Liver (tissue), 8 donors: ENCODE measurements at regions not wholly inside any gene's neighbourhood (a gene's known extent, or its start where the extent isn't known, plus 50 kb on each side); places are given as distances from the start of the nearest gene placed in this dataset.

Experiments
- DNase-seq: peaks from one replicate; pipeline ENCODE4 v3.0.0-alpha.2; 2017; ENCODE audit warnings: low spot score
- H3K27ac ChIP-seq, 2 donors: one replicate each; pipeline ENCODE4 v1.7.0; 2013; ENCODE audit warnings: inconsistent platforms in 2 of 2, low read length in 2 of 2, control low read depth in 1 of 2, low read depth in 1 of 2, mild to moderate bottlenecking in 1 of 2
- H3K27me3 ChIP-seq, 4 donors: one replicate each; pipeline versions ENCODE4 v1.6.1 to v1.7.0; 2013; ENCODE audit warnings: low read length in 3 of 4, inconsistent platforms in 1 of 4, mild to moderate bottlenecking in 1 of 4, moderate library complexity in 1 of 4; ENCODE audit not compliant: control insufficient read depth in 4 of 4, insufficient read depth in 4 of 4
- H3K36me3 ChIP-seq, 4 donors: one replicate each; pipeline versions ENCODE4 v1.6.1 to v1.7.0; 2013; ENCODE audit warnings: low read length in 3 of 4, mild to moderate bottlenecking in 3 of 4, low read depth in 1 of 4, moderate library complexity in 1 of 4; ENCODE audit not compliant: control insufficient read depth in 4 of 4, insufficient read depth in 3 of 4
- H3K4me1 ChIP-seq, 4 donors: one replicate each; pipeline versions ENCODE4 v1.6.1 to v1.7.0; 2013; ENCODE audit warnings: low read length in 3 of 4, mild to moderate bottlenecking in 3 of 4, moderate library complexity in 1 of 4; ENCODE audit not compliant: control insufficient read depth in 4 of 4, insufficient read depth in 4 of 4
- H3K4me3 ChIP-seq, 3 donors: one replicate each; pipeline versions ENCODE4 v1.6.1 to v1.7.0; 2013; ENCODE audit warnings: low read length in 3 of 3, control low read depth in 1 of 3, low read depth in 1 of 3, mild to moderate bottlenecking in 1 of 3
- H3K9ac ChIP-seq, 2 donors: one replicate each; pipeline ENCODE4 v1.7.0; 2013; ENCODE audit warnings: low read length in 2 of 2, mild to moderate bottlenecking in 2 of 2, moderate library complexity in 2 of 2, control low read depth in 1 of 2, low read depth in 1 of 2
- H3K9me3 ChIP-seq, 4 donors: one replicate each; pipeline versions ENCODE4 v1.6.1 to v1.7.0; 2013; ENCODE audit warnings: low read length in 3 of 4; ENCODE audit not compliant: control insufficient read depth in 4 of 4
- EGR1 ChIP-seq, 2 donors: IDR thresholded peaks; 2 replicates each; pipeline ENCODE4 v1.6.1; 2016 to 2018; ENCODE audit warnings: antibody characterized with exemption in 2 of 2, low read depth in 2 of 2
- FOXA1 ChIP-seq: IDR thresholded peaks from 2 replicates; pipeline ENCODE4 v1.6.1; 2016; ENCODE audit warnings: antibody characterized with exemption
- GABPA ChIP-seq, 2 donors: IDR thresholded peaks in 1 of 2; conservative IDR thresholded peaks in 1 of 2; 2 replicates each; pipeline ENCODE4 v1.6.1; 2016; ENCODE audit warnings: antibody characterized with exemption in 2 of 2, mild to moderate bottlenecking in 1 of 2, moderate library complexity in 1 of 2
- HNF4A ChIP-seq, 2 donors: conservative IDR thresholded peaks; 2 replicates each; pipeline ENCODE4 v1.6.1; 2016; ENCODE audit warnings: antibody characterized with exemption in 2 of 2, mild to moderate bottlenecking in 2 of 2
- JUND ChIP-seq, 2 donors: IDR thresholded peaks; 2 replicates each; pipeline ENCODE4 v1.6.1; 2016; ENCODE audit warnings: antibody characterized with exemption in 2 of 2
- NR2F2 ChIP-seq: IDR thresholded peaks from 2 replicates; pipeline ENCODE4 v1.6.1; 2016; ENCODE audit warnings: antibody characterized with exemption
- RAD21 ChIP-seq, 2 donors: IDR thresholded peaks; 2 replicates each; pipeline ENCODE4 v1.6.1; 2016; ENCODE audit warnings: antibody characterized with exemption in 2 of 2, mild to moderate bottlenecking in 2 of 2
- RXRA ChIP-seq, 2 donors: IDR thresholded peaks; 2 replicates each; pipeline ENCODE4 v1.6.1; 2017 to 2018; ENCODE audit warnings: antibody characterized with exemption in 2 of 2, mild to moderate bottlenecking in 1 of 2
- SP1 ChIP-seq: IDR thresholded peaks from 2 replicates; pipeline ENCODE4 v1.6.1; 2018; ENCODE audit warnings: antibody characterized with exemption, mild to moderate bottlenecking
- TAF1 ChIP-seq: conservative IDR thresholded peaks from 2 replicates; pipeline ENCODE4 v1.6.1; 2016; ENCODE audit warnings: antibody characterized with exemption, mild to moderate bottlenecking
- YY1 ChIP-seq: IDR thresholded peaks from 2 replicates; pipeline ENCODE4 v1.6.1; 2016; ENCODE audit warnings: antibody characterized with exemption, mild to moderate bottlenecking
- WGBS: extraction: QIAGEN DNeasy Blood & Tissue Kit; methylation state at CpG from one replicate; pipeline ENCODE4 v1.1.7; 2013; 5-methylcytosine and 5-hydroxymethylcytosine counted together
- TF ChIP-seq, protein P1 (sequence below): IDR thresholded peaks from 2 replicates; pipeline ENCODE4 v1.6.1; 2016; ENCODE audit warnings: antibody characterized with exemption
- TF ChIP-seq, protein P2 (sequence below): IDR thresholded peaks from 2 replicates; pipeline ENCODE4 v1.6.1; 2016; ENCODE audit warnings: antibody characterized with exemption
- TF ChIP-seq, protein P3 (sequence below): IDR thresholded peaks from 2 replicates; pipeline ENCODE4 v1.6.1; 2016; ENCODE audit warnings: antibody characterized with exemption
- TF ChIP-seq, protein P4 (sequence below): IDR thresholded peaks from 2 replicates; pipeline ENCODE4 v1.6.1; 2016; ENCODE audit warnings: antibody characterized with exemption, mild to moderate bottlenecking
- TF ChIP-seq, protein P5 (sequence below): fragments of 150-350 bp; IDR thresholded peaks from 2 replicates; pipeline ENCODE4 v1.5.1; 2017; ENCODE audit warnings: improper control_type of control experiment, low read depth, low read length; ENCODE audit not compliant: missing input control
- donor health status: healthy.
- donor health status: healthy.
- donor health status: healthy.
- donor health status: healthy.
- donor health status: healthy.

DNA sequence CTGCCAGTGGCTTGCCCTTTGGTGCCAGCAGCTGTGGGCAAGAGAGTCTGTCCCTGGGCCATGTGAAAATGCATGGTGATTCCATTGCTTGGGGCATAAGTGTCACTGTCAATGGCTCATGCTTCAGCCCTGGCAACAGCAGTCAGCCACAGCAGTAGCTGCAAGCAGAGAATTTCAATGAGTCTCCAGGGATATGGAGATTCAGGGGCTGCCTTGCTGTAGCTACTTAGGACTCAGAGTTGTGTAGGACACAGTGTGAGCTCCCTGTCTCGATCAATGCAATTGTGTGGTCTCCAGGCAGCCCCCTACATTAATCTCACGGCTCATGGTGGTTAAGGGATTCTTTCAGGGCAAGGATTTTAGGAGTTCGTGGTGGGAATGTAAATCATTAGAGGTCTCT, 126.3 kb upstream of the STARD3NL start:
- no peaks in the 10 kb centered on the region for H3K9me3 ChIP-seq
- no peak overlapping the region for H3K27ac ChIP-seq
- H3K9ac ChIP-seq, result no peak overlapping the region
- no peak for DNase-seq
- WGBS, result 69% methylated on average over 3 of the region's 3 CpGs
- no peaks in the 10 kb centered on the region for H3K4me1 ChIP-seq
- TF ChIP-seq RAD21 (IDR thresholded peaks at IDR 0.05) (no peak), JUND (IDR thresholded peaks at IDR 0.05) (no peak), TAF1 (no peak), HNF4A (conservative IDR thresholded peaks at IDR 0.05) (no peak), YY1 (no peak), GABPA (IDR thresholded peaks at IDR 0.05 in 1 of 2, conservative IDR thresholded peaks at IDR 0.05 in 1 of 2) (no peak), SP1 (no peak), RXRA (IDR thresholded peaks at IDR 0.05) (no peak), NR2F2 (no peak)
- TF ChIP-seq, protein P1, sequence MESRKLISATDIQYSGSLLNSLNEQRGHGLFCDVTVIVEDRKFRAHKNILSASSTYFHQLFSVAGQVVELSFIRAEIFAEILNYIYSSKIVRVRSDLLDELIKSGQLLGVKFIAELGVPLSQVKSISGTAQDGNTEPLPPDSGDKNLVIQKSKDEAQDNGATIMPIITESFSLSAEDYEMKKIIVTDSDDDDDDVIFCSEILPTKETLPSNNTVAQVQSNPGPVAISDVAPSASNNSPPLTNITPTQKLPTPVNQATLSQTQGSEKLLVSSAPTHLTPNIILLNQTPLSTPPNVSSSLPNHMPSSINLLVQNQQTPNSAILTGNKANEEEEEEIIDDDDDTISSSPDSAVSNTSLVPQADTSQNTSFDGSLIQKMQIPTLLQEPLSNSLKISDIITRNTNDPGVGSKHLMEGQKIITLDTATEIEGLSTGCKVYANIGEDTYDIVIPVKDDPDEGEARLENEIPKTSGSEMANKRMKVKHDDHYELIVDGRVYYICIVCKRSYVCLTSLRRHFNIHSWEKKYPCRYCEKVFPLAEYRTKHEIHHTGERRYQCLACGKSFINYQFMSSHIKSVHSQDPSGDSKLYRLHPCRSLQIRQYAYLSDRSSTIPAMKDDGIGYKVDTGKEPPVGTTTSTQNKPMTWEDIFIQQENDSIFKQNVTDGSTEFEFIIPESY, result no peak
- H3K4me3 ChIP-seq, result no peak overlapping the region
- H3K27me3 ChIP-seq, result no peaks in the 10 kb centered on the region
- no peaks in the 10 kb centered on the region for H3K36me3 ChIP-seq

DNA sequence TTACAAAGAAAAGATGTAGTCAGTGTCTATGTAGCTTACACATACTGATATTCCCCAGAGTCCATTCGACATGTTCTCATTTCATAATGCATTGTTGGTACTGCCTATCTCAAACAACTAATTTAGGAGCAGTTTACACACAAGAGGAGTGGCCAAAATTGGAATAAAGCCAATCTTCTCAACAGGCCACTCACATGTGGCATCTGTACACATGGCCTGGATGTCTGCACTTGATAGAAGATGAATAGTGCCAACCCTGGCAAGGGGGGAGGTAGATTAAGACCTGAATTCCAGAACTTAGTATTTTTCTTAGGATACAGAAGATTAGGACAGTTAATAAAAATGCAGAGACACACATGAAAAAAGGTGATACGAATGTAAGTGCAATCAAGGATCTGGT, 125.3 kb upstream of the STARD3NL start:
- H3K27me3 ChIP-seq, result no peaks in the 10 kb centered on the region
- no peak overlapping the region for H3K4me3 ChIP-seq
- no peak for DNase-seq
- H3K36me3 ChIP-seq, result no peaks in the 10 kb centered on the region
- no peak for TF ChIP-seq EGR1 (IDR thresholded peaks at IDR 0.05; ENCODE audit: low read depth in 2 of 2)
- TF ChIP-seq, protein P2, sequence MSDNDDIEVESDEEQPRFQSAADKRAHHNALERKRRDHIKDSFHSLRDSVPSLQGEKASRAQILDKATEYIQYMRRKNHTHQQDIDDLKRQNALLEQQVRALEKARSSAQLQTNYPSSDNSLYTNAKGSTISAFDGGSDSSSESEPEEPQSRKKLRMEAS, result no peak
- TF ChIP-seq, protein P3, sequence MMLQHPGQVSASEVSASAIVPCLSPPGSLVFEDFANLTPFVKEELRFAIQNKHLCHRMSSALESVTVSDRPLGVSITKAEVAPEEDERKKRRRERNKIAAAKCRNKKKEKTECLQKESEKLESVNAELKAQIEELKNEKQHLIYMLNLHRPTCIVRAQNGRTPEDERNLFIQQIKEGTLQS, result no peak
- TF ChIP-seq RAD21 (IDR thresholded peaks at IDR 0.05), result no peak
- no peak for TF ChIP-seq GABPA (IDR thresholded peaks at IDR 0.05 in 1 of 2, conservative IDR thresholded peaks at IDR 0.05 in 1 of 2)
- no peak for TF ChIP-seq HNF4A (conservative IDR thresholded peaks at IDR 0.05)
- TF ChIP-seq SP1, result no peak
- no peak for TF ChIP-seq RXRA (IDR thresholded peaks at IDR 0.05)
- TF ChIP-seq JUND (IDR thresholded peaks at IDR 0.05), result no peak
- TF ChIP-seq, protein P1, result no peak
- TF ChIP-seq TAF1, result no peak
- TF ChIP-seq, protein P4, sequence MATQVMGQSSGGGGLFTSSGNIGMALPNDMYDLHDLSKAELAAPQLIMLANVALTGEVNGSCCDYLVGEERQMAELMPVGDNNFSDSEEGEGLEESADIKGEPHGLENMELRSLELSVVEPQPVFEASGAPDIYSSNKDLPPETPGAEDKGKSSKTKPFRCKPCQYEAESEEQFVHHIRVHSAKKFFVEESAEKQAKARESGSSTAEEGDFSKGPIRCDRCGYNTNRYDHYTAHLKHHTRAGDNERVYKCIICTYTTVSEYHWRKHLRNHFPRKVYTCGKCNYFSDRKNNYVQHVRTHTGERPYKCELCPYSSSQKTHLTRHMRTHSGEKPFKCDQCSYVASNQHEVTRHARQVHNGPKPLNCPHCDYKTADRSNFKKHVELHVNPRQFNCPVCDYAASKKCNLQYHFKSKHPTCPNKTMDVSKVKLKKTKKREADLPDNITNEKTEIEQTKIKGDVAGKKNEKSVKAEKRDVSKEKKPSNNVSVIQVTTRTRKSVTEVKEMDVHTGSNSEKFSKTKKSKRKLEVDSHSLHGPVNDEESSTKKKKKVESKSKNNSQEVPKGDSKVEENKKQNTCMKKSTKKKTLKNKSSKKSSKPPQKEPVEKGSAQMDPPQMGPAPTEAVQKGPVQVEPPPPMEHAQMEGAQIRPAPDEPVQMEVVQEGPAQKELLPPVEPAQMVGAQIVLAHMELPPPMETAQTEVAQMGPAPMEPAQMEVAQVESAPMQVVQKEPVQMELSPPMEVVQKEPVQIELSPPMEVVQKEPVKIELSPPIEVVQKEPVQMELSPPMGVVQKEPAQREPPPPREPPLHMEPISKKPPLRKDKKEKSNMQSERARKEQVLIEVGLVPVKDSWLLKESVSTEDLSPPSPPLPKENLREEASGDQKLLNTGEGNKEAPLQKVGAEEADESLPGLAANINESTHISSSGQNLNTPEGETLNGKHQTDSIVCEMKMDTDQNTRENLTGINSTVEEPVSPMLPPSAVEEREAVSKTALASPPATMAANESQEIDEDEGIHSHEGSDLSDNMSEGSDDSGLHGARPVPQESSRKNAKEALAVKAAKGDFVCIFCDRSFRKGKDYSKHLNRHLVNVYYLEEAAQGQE, result no peak
- TF ChIP-seq FOXA1, result no peak
- TF ChIP-seq, protein P5, sequence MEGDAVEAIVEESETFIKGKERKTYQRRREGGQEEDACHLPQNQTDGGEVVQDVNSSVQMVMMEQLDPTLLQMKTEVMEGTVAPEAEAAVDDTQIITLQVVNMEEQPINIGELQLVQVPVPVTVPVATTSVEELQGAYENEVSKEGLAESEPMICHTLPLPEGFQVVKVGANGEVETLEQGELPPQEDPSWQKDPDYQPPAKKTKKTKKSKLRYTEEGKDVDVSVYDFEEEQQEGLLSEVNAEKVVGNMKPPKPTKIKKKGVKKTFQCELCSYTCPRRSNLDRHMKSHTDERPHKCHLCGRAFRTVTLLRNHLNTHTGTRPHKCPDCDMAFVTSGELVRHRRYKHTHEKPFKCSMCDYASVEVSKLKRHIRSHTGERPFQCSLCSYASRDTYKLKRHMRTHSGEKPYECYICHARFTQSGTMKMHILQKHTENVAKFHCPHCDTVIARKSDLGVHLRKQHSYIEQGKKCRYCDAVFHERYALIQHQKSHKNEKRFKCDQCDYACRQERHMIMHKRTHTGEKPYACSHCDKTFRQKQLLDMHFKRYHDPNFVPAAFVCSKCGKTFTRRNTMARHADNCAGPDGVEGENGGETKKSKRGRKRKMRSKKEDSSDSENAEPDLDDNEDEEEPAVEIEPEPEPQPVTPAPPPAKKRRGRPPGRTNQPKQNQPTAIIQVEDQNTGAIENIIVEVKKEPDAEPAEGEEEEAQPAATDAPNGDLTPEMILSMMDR, result no peak
- H3K9me3 ChIP-seq, result no peaks in the 10 kb centered on the region
- H3K27ac ChIP-seq, result no peak overlapping the region
- H3K4me1 ChIP-seq, result no peaks in the 10 kb centered on the region
- no peak overlapping the region for H3K9ac ChIP-seq
- WGBS, result 74% methylated on average over 2 of the region's 2 CpGs
